ENCODE measurements at regions not wholly inside any gene's neighbourhood (a gene's known extent, or its start where the extent isn't known, plus 50 kb on each side); places are given as distances from the start of the nearest gene placed in this dataset.

DNA sequence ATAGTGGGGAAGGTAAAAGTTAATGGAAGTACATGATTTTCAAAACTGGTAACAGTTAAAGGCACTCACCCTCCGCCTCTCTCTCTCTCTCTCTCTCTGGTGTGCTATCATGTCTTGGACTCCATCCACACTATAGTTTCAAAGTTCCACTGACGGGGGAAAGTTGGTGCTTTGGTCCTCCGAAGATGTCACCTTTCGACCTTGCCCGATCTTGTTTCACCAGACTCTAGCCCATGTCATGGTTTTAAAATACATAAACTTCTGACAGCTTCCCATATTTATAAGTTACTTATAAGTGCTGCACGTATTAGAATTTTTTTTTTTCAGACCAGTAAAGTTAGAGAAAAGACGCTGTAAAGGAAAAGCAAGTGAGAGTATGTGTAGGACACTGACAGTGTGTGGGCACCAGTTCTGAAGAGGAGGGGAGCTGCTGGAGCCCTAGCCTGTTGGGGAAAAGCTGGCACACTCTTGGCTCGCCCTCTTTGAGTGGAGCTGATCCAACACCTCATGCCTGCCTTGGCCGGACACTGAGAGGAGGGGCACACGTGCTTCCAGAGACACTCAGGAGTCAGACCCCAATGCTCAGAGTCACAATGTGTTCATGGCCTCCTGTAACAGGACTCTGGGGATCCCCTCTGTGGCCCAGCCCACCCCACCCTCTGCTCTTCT lies 200.5 kb upstream of the TPM1 start:
- Histone ChIP-seq H3K36me3 (peaks cover 0 to 24% of the 10 kb centered on the region in 2 donors), H3K4me1 (no peaks in the 10 kb centered on the region), H3K27ac (no peak overlapping the region), H3K27me3 (no peaks in the 10 kb centered on the region), H3K4me3 (no peak overlapping the region), H3K9me3 (no peaks in the 10 kb centered on the region)
- TF ChIP-seq POLR2A (IDR thresholded peaks at IDR 0.05), result no peak
- no peak for TF ChIP-seq POLR2AphosphoS5 (IDR thresholded peaks at IDR 0.05; ENCODE audit: insufficient read depth in 1 of 2, low read depth in 1 of 2)
- TF ChIP-seq, protein P1, sequence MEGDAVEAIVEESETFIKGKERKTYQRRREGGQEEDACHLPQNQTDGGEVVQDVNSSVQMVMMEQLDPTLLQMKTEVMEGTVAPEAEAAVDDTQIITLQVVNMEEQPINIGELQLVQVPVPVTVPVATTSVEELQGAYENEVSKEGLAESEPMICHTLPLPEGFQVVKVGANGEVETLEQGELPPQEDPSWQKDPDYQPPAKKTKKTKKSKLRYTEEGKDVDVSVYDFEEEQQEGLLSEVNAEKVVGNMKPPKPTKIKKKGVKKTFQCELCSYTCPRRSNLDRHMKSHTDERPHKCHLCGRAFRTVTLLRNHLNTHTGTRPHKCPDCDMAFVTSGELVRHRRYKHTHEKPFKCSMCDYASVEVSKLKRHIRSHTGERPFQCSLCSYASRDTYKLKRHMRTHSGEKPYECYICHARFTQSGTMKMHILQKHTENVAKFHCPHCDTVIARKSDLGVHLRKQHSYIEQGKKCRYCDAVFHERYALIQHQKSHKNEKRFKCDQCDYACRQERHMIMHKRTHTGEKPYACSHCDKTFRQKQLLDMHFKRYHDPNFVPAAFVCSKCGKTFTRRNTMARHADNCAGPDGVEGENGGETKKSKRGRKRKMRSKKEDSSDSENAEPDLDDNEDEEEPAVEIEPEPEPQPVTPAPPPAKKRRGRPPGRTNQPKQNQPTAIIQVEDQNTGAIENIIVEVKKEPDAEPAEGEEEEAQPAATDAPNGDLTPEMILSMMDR (IDR thresholded peaks at IDR 0.05), result no peak
- no peak for DNase-seq (ENCODE audit: extremely low spot score in 2 of 2)
- intact Hi-C loops (cut with DNase I), result no loop called here

DNA sequence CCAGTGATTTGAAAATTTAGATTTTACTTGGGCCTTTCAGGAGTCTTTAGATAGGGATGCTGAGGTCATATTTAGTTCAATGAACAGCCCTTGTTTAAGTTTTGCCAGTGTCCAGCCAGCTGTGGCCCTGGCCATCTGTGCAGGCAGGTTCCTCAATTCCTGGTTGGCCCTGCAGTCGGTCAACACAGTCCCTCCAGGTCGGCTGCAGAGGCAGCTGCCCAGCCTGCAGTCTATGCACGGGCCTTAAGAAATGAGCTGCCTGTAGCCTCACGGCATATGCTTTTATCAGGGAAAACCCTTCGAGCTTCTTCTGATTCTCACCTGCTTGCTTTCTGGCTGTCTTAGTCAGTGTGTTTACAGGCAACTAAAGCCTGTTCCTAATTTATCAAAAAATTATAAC lies 199.2 kb upstream of the TPM1 start:
- Histone ChIP-seq H3K4me1 (peaks cover 5% of the 10 kb centered on the region), H3K4me3 (no peak overlapping the region), H3K36me3 (peaks cover 0 to 24% of the 10 kb centered on the region in 2 donors), H3K9me3 (no peaks in the 10 kb centered on the region), H3K27ac (no peak overlapping the region), H3K27me3 (no peaks in the 10 kb centered on the region)
- TF ChIP-seq, protein P1 (IDR thresholded peaks at IDR 0.05), result no peak
- TF ChIP-seq POLR2A (IDR thresholded peaks at IDR 0.05) (no peak), POLR2AphosphoS5 (IDR thresholded peaks at IDR 0.05; ENCODE audit: insufficient read depth in 1 of 2, low read depth in 1 of 2) (no peak)
- DNase-seq (ENCODE audit: extremely low spot score in 2 of 2), result no peak
- intact Hi-C loops (cut with DNase I), result no loop called here

DNA sequence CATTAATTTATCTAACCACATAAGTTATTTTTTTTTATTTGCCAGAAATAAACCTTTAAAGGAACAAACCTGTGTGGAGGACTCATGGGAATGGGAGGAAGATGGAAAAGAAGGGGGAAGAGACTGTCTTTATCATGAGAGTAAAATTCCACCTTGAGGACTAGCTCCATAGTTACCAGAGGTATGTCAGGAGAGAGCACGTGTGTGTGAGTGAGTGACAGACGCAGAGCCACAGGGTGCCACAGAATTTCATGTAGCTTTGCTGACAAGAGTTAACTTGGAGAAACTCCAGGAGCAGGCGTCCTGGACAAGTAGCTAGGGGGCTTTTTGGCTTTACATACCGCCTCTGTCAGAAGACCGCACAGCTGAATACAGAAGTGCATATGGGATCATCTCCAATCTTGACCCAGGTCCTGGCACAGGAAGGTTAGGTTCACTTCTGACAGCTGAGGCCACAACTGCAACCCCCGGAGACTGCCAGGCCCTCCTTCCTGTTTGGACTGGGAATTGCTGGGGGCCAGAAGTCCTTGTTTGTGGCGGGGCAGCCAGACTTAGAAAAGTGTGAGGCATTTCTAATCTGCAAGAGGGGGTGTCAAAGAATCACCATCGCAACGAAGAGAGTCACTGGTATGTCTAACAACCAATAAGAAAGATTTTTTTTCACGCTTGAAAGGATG lies 197.8 kb upstream of the TPM1 start:
- TF ChIP-seq, protein P1 (IDR thresholded peaks at IDR 0.05), result no peak
- no peak for TF ChIP-seq POLR2AphosphoS5 (IDR thresholded peaks at IDR 0.05; ENCODE audit: insufficient read depth in 1 of 2, low read depth in 1 of 2)
- TF ChIP-seq POLR2A (IDR thresholded peaks at IDR 0.05), result no peak
- Histone ChIP-seq H3K9me3 (no peaks in the 10 kb centered on the region), H3K4me1 (peaks cover 9% of the 10 kb centered on the region), H3K27me3 (no peaks in the 10 kb centered on the region), H3K27ac (no peak overlapping the region), H3K36me3 (peaks cover 0 to 15% of the 10 kb centered on the region in 2 donors), H3K4me3 (no peak overlapping the region)
- intact Hi-C loops (cut with DNase I), result loop anchor here (5.0 kb wide), 1 partner anchor 248 kb away; no protein-coding TSS in a partner anchor
- no peak for DNase-seq (ENCODE audit: extremely low spot score in 2 of 2)

DNA sequence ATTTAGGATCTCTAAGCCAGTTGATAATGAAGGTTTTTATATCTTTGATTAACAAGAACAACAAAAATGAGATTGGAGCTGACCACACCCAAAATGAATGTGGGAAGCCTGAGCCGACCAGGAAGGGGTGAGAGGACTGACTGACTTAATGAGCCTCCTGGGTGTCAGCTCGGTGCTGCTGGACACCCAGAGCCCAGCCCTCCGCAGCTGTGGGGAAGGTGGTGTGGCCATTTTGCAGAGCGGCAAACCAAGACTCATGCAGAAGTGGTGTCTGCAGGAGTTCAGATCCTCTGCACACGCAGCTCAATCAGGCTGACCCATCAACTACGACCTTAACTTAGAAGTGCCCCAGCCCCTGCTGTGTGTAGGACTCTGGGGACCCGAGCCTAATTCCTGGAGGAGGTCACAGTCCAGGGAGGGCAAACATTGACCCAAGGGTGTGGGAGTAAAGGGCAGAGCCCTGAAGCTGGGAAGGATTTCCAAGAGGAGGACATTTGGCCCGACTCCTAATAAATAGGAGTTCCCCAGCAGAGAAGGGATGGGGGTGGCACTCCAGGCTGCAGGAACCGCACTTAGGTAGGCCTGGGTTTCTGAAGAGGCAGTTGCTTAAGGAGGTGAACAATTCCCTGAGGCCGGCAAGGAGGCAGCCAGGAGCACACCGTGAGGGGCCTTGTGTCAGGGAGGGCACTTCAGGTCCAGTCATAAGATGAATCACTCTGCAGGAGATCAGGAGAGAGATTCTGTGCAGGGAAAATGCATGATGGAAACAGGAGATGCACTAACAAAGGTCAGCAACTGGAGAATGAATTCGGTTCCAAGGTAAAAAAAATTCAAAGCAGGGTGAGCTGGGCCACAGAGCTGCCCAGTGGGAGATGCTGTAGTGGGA lies 197.1 kb upstream of the TPM1 start:
- TF ChIP-seq POLR2AphosphoS5 (IDR thresholded peaks at IDR 0.05; ENCODE audit: insufficient read depth in 1 of 2, low read depth in 1 of 2), result no peak
- TF ChIP-seq, protein P1 (IDR thresholded peaks at IDR 0.05), result no peak
- no peak for TF ChIP-seq POLR2A (IDR thresholded peaks at IDR 0.05)
- Histone ChIP-seq H3K4me1 (peaks cover 9% of the 10 kb centered on the region), H3K27me3 (no peaks in the 10 kb centered on the region), H3K4me3 (no peak overlapping the region), H3K9me3 (no peaks in the 10 kb centered on the region), H3K27ac (no peak overlapping the region), H3K36me3 (peaks cover 0 to 7% of the 10 kb centered on the region in 2 donors)
- peak in 1 of 2 donors; percentile 61 for DNase-seq (ENCODE audit: extremely low spot score in 2 of 2)
- intact Hi-C loops (cut with DNase I), result loop anchor here (5.0 kb wide), 1 partner anchor 247 kb away; no protein-coding TSS in a partner anchor
